GM12878 (cell line): ENCODE measurements at regions not wholly inside any gene's neighbourhood (a gene's known extent, or its start where the extent isn't known, plus 50 kb on each side); places are given as distances from the start of the nearest gene placed in this dataset.

Experiments used
- ATAC-seq: fragments of 200-7000 bp; cut with Tn5 transposase; 3 replicates; pipeline ENCODE4 v1.9.1; 2020; ENCODE audit warnings: mild to moderate bottlenecking, moderate library complexity
- BruUV-seq: library from RNA; stranded (reverse); fragments of 400-500 nt; replicated peaks from 2 replicates; lab custom pipeline; 2021; lab: Mats Ljungman, UMichigan
- CTCF ChIA-PET: fragments of 300-600 bp; sonication (Branson Sonifier 250); formaldehyde crosslinking; extraction: SDS; loops from one replicate; lab custom pipeline; 2021; ENCODE audit warnings: inconsistent platforms; lab: Yijun Ruan, JAX
- POLR2A ChIA-PET: fragments of 350-600 bp; formaldehyde crosslinking; extraction: SDS; loops from one replicate; lab custom pipeline; 2021; ENCODE audit warnings: inconsistent platforms; lab: Charles Lee
- RAD21 ChIA-PET: fragments of 300-600 bp; sonication (Branson Sonifier 250); formaldehyde crosslinking; loops from one replicate; lab custom pipeline; 2023; ENCODE audit warnings: antibody characterized with exemption; ENCODE audit not compliant: unreplicated experiment; lab: Charles Lee
- SMC1A ChIA-PET: fragments of 300-600 bp; sonication (Branson Sonifier 250); formaldehyde crosslinking; loops from one replicate; lab custom pipeline; 2023; ENCODE audit not compliant: unreplicated experiment, uncharacterized antibody; lab: Charles Lee
- DNase-seq: peaks from one replicate; pipeline ENCODE4 v3.0.0-alpha.2; 2011; ENCODE audit warnings: low read depth, low spot score
- FAIRE-seq: peaks from 3 replicates; lab custom pipeline; 2011; peaks lifted over from hg19 to GRCh38; lab: Jason Lieb, UNC
- H2AFZ ChIP-seq: 2 replicates; pipeline ENCODE4 v1.6.0; 2011; ENCODE audit warnings: low read depth, low read length, control low read depth; ENCODE audit not compliant: control insufficient read depth
- H3K27ac ChIP-seq: 2 replicates; pipeline ENCODE4 v1.5.1; 2011; ENCODE audit warnings: control low read depth; ENCODE audit not compliant: control insufficient read depth, insufficient read depth
- H3K27me3 ChIP-seq, 2 experiments: replicated peaks in 1 of 2; 2 replicates each; pipeline versions ENCODE4 v1.6.0 to v1.6.1; 2011; ENCODE audit warnings: low read length in 1 of 2; ENCODE audit not compliant: control insufficient read depth in 2 of 2, insufficient read depth in 2 of 2
- H3K36me3 ChIP-seq, 2 experiments: 2 replicates each; pipeline ENCODE4 v1.5.1; 2011; ENCODE audit warnings: low read length in 1 of 2; ENCODE audit not compliant: control insufficient read depth in 2 of 2, insufficient read depth in 2 of 2
- H3K4me1 ChIP-seq: 2 replicates; pipeline ENCODE4 v1.6.1; 2011; ENCODE audit warnings: mild to moderate bottlenecking, low read length, moderate library complexity, mixed read lengths; ENCODE audit not compliant: control insufficient read depth, insufficient read depth
- H3K4me2 ChIP-seq: 2 replicates; pipeline ENCODE4 v1.6.0; 2011; ENCODE audit warnings: control low read depth; ENCODE audit not compliant: control insufficient read depth, insufficient read depth
- H3K4me3 ChIP-seq: fragments of 200-600 bp; sonication (generic); 2 replicates; pipeline ENCODE4 v1.5.1; 2016
- H3K79me2 ChIP-seq: 2 replicates; pipeline ENCODE4 v1.6.0; 2011; ENCODE audit warnings: low read length; ENCODE audit not compliant: control insufficient read depth, insufficient read depth
- H3K9ac ChIP-seq: 2 replicates; pipeline ENCODE4 v1.8.0; 2011; ENCODE audit warnings: low read length, control low read depth, mixed read lengths; ENCODE audit not compliant: control insufficient read depth, insufficient read depth
- H3K9me3 ChIP-seq: replicated peaks from 3 replicates; pipeline ENCODE4 v1.5.1; 2011; ENCODE audit warnings: mild to moderate bottlenecking, low read length; ENCODE audit not compliant: control insufficient read depth, insufficient read depth
- H4K20me1 ChIP-seq: 2 replicates; pipeline ENCODE4 v1.6.0; 2011; ENCODE audit not compliant: control insufficient read depth, insufficient read depth
- BMI1 ChIP-seq: fragments of 450-650 bp; IDR thresholded peaks from 2 replicates; pipeline ENCODE4 v1.6.1; 2016; ENCODE audit warnings: mild to moderate bottlenecking, moderate library complexity, borderline replicate concordance
- CBFB ChIP-seq: IDR thresholded peaks from 2 replicates; pipeline ENCODE4 v1.6.1; 2016; ENCODE audit warnings: antibody characterized with exemption, low read depth
- FOS ChIP-seq: IDR thresholded peaks from 3 replicates; pipeline ENCODE4 v1.6.1; 2011; ENCODE audit warnings: borderline replicate concordance; ENCODE audit not compliant: insufficient read length; ENCODE audit errors: extremely low read depth
- MXI1 ChIP-seq: fragments of 150-350 bp; IDR thresholded peaks from 2 replicates; pipeline ENCODE4 v1.6.1; 2011; ENCODE audit warnings: low read depth, mild to moderate bottlenecking, inconsistent platforms, low read length, improper control_type of control experiment
- POLR2AphosphoS2 ChIP-seq: IDR thresholded peaks from 2 replicates; pipeline ENCODE4 v1.6.1; 2011; ENCODE audit warnings: low read depth, mild to moderate bottlenecking, low read length, improper control_type of control experiment, moderate library complexity
- POU2F2 ChIP-seq: IDR thresholded peaks from 3 replicates; pipeline ENCODE4 v1.6.1; 2011; ENCODE audit warnings: low read depth, mild to moderate bottlenecking, low read length, borderline replicate concordance
- RAD51 ChIP-seq: fragments of 450-650 bp; IDR thresholded peaks from 2 replicates; pipeline ENCODE4 v1.6.1; 2016; ENCODE audit warnings: moderate library complexity, mild to moderate bottlenecking, inconsistent platforms
- RBBP5 ChIP-seq: fragments of 200-600 bp; sonication (generic); conservative IDR thresholded peaks from 2 replicates; pipeline ENCODE4 v1.6.1; 2016
- SIN3A ChIP-seq: IDR thresholded peaks from 2 replicates; pipeline ENCODE4 v1.6.1; 2012; ENCODE audit warnings: low read depth, low read length, improper control_type of control experiment
- STAT3 ChIP-seq: IDR thresholded peaks from 2 replicates; pipeline ENCODE4 v1.6.1; 2011; ENCODE audit warnings: low read depth, low read length, improper control_type of control experiment
- ZSCAN29 ChIP-seq: fragments of 450-650 bp; IDR thresholded peaks from 2 replicates; pipeline ENCODE4 v1.6.1; 2017; ENCODE audit warnings: mild to moderate bottlenecking, moderate library complexity
- WGBS: methylation state at CpG from one replicate; pipeline ENCODE4 v1.1.6; 2016; ENCODE audit warnings: low lambda C conversion rate; ENCODE audit not compliant: insufficient replicate concordance, insufficient coverage; ENCODE audit errors: missing lambda C conversion rate; 5-methylcytosine and 5-hydroxymethylcytosine counted together
- in situ Hi-C: fragments of 300-500 bp; cut with MboI; formaldehyde crosslinking; loops from 9 replicates; pipeline ENCODE4 v1.14.3; 2018; ENCODE audit warnings: mixed read lengths
- intact Hi-C: fragments of 100-400 bp; cut with micrococcal nuclease; formaldehyde crosslinking; loops from one replicate; pipeline ENCODE4 v1.14.2; 2022; ENCODE audit not compliant: unreplicated experiment
- TF ChIP-seq, protein P1 (sequence below): IDR thresholded peaks from 2 replicates; pipeline ENCODE4 v1.6.1; 2011; ENCODE audit warnings: low read depth, low read length, improper control_type of control experiment, borderline replicate concordance
- TF ChIP-seq, protein P2 (sequence below): IDR thresholded peaks from 2 replicates; pipeline ENCODE4 v1.6.1; 2011; ENCODE audit warnings: mild to moderate bottlenecking, low read depth, low read length, moderate library complexity; ENCODE audit not compliant: insufficient replicate concordance

DNA sequence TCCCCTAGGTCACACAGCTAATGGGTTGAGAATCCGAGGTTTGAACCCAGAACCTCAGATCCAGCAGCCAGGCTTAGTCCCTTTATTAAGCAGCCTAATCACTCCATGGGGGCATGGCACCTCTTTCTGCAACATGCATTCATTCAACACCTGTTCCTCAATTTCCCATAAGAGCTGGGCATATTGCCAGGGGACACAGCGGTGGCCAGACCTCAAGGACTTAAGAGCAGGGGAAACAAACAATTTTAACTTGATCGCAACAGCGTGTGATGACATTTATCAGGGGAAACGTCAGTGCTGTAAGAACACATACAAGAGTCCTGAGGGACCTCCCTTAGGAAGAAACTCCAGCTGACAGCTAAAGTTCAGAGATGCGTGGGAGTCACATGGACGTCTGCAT is 267.4 kb upstream of the CDH4 start (continued):
- TF ChIP-seq POU2F2: no peak
- no peak for TF ChIP-seq BMI1
- no peak for TF ChIP-seq ZSCAN29
- no peak for TF ChIP-seq MXI1
- no peak for TF ChIP-seq RBBP5
- TF ChIP-seq, protein P1, sequence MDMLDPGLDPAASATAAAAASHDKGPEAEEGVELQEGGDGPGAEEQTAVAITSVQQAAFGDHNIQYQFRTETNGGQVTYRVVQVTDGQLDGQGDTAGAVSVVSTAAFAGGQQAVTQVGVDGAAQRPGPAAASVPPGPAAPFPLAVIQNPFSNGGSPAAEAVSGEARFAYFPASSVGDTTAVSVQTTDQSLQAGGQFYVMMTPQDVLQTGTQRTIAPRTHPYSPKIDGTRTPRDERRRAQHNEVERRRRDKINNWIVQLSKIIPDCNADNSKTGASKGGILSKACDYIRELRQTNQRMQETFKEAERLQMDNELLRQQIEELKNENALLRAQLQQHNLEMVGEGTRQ: no peak
- TF ChIP-seq FOS: no peak
- TF ChIP-seq, protein P2, sequence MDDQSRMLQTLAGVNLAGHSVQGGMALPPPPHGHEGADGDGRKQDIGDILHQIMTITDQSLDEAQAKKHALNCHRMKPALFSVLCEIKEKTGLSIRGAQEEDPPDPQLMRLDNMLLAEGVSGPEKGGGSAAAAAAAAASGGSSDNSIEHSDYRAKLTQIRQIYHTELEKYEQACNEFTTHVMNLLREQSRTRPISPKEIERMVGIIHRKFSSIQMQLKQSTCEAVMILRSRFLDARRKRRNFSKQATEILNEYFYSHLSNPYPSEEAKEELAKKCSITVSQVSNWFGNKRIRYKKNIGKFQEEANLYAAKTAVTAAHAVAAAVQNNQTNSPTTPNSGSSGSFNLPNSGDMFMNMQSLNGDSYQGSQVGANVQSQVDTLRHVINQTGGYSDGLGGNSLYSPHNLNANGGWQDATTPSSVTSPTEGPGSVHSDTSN: no peak
- no peak for TF ChIP-seq POLR2AphosphoS2

DNA sequence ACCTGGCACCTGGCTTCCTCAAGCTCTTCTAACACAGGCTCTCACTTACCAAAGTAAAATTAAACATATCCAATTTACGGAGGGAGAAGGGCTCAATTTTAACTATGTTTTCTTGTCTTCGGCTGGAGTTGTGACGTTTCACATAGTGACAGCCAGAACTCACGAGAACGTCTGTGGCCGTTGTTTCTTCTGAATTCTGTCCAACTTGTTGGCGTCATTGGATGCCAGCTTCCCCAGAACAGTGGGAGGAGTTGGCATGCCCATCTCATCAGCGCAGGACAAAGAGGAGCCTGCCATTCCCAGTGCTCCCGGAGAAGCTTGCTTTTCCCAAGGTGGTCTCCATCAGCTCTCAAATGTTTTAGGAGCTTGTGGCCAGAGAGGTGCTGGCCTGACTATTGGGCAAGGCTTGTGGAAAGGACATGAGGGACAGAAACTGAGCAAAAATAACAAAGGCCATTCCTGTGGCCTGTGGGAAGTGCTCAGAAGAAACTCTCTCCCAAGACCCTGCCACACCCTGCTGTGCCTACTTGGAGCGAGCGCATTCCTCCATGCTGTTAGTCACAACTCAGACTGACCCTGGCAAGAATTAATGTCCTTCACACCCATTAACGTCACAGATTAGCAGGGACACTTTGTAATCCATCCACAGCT is 265.4 kb upstream of the CDH4 start:
- H3K79me2 ChIP-seq: no peaks in the 10 kb centered on the region
- DNase-seq: no peak
- no peak overlapping the region for H3K4me2 ChIP-seq
- H4K20me1 ChIP-seq: no peaks in the 10 kb centered on the region
- no peaks in the 10 kb centered on the region for H3K27me3 ChIP-seq
- ChIA-PET SMC1A (no interaction called here), CTCF (no interaction called here), POLR2A (no interaction called here), RAD21 (no interaction called here)
- H3K4me3 ChIP-seq: no peak overlapping the region
- 33% methylated on average over 12 of the region's 12 CpGs for WGBS
- no peak for FAIRE-seq
- intact Hi-C loops: no loop called here
- H2AFZ ChIP-seq: no peak overlapping the region
- no peak for ATAC-seq
- no TSS peak for BruUV-seq
- in situ Hi-C loops: loop anchor here (25.0 kb wide), 2 partner anchors 451 to 851 kb away; no protein-coding TSS in a partner anchor
- no peaks in the 10 kb centered on the region; the same call in 2 of the 3 replicates for H3K9me3 ChIP-seq
- H3K4me1 ChIP-seq: no peaks in the 10 kb centered on the region
- TF ChIP-seq RAD51 (no peak), STAT3 (no peak), SIN3A (no peak), CBFB (no peak)
- H3K36me3 ChIP-seq: no peaks in the 10 kb centered on the region
- H3K27ac ChIP-seq: no peak overlapping the region
- no peak overlapping the region for H3K9ac ChIP-seq
